NCI-H1417 (cell line): ENCODE measurements at regions not wholly inside any gene's neighbourhood (a gene's known extent, or its start where the extent isn't known, plus 50 kb on each side); places are given as distances from the start of the nearest gene placed in this dataset.

Experiments
- DNase-seq, 3 experiments: peaks; one replicate each; lab custom pipeline; 2025; lab: John Stamatoyannopoulos, UW

GRCh38 chr10:60728056-60728455, 50.2 kb upstream of the CDK1 start:
- DNase-seq = no peak

- DNase-seq = no peak
Observed at GRCh38 chr10:60726257-60726656, 52.0 kb upstream of the CDK1 start.

- DNase-seq = no peak
Observed at GRCh38 chr10:60722623-60723022, 55.7 kb upstream of the CDK1 start.

GRCh38 chr10:60719721-60720120, 58.6 kb upstream of the CDK1 start:
- no peak for DNase-seq

- DNase-seq = no peak
Observed at GRCh38 chr10:60718886-60719285, 59.4 kb upstream of the CDK1 start.

- DNase-seq = no peak
Observed at GRCh38 chr10:60717852-60718251, 60.4 kb upstream of the CDK1 start.

GRCh38 chr10:60714233-60714632, 64.0 kb upstream of the CDK1 start:
- no peak for DNase-seq

GRCh38 chr10:60711496-60711895, 66.8 kb upstream of the CDK1 start:
- DNase-seq = no peak

GRCh38 chr10:60710041-60710440, 68.2 kb upstream of the CDK1 start:
- peak in 1 of 3 experiments; percentile 3 for DNase-seq

GRCh38 chr10:60708666-60709065, 69.6 kb upstream of the CDK1 start:
- DNase-seq = no peak

GRCh38 chr10:60707841-60708240, 70.4 kb upstream of the CDK1 start:
- DNase-seq = no peak

- DNase-seq = no peak
Observed at GRCh38 chr10:60706146-60706545, 72.1 kb upstream of the CDK1 start.

GRCh38 chr10:60705376-60705775, 72.9 kb upstream of the CDK1 start:
- DNase-seq = no peak

- peak in 2 of 3 experiments; percentile 1 to 68 for DNase-seq
Observed at GRCh38 chr10:60704471-60704870, 73.8 kb upstream of the CDK1 start.

GRCh38 chr10:60703266-60704041, 74.8 kb upstream of the CDK1 start:
- no peak for DNase-seq

- DNase-seq = no peak
Observed at GRCh38 chr10:60687679-60688078, 90.6 kb upstream of the CDK1 start.

GRCh38 chr10:60684091-60684490, 94.2 kb upstream of the CDK1 start:
- no peak for DNase-seq

GRCh38 chr10:60681103-60681502, 97.2 kb upstream of the CDK1 start:
- no peak for DNase-seq

GRCh38 chr10:60679388-60679990, 98.8 kb upstream of the CDK1 start:
- DNase-seq = no peak

- no peak for DNase-seq
Observed at GRCh38 chr10:60678978-60679377, 99.3 kb upstream of the CDK1 start.

- no peak for DNase-seq
Observed at GRCh38 chr10:60677531-60678129, 100.6 kb upstream of the CDK1 start.

GRCh38 chr10:60675236-60675635, 103.0 kb upstream of the CDK1 start:
- DNase-seq = no peak

GRCh38 chr10:60669501-60669900, 108.8 kb upstream of the CDK1 start:
- no peak for DNase-seq
